ENCODE measurements at regions not wholly inside any gene's neighbourhood (a gene's known extent, or its start where the extent isn't known, plus 50 kb on each side); places are given as distances from the start of the nearest gene placed in this dataset.

DNA sequence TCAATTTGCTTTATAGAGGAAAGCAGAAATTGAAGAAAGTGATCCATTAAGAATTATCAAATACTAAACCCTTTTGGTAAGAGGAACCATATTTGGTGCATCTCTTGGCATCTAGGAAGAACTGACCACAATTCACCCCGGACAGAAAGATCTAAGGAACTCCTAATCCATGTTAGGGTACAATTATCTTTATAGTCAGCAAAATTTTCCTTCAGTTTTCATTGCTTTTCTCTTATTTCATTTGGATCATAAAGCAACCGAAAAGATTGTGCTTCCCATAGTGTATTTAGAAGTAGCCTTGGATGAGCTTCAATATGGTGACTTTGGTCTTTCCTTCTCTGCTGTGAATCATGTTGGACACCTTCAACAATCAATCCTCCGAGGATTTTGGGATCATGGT lies 50.1 kb upstream of the IGFBP5 start:
- no peak for TF ChIP-seq POLR2AphosphoS5 (IDR thresholded peaks at IDR 0.05; ENCODE audit: borderline replicate concordance, low read depth, low read length)
- TF ChIP-seq EZH2 (IDR thresholded peaks at IDR 0.05) = no peak
